GM19043 (cell line): ENCODE measurements at regions not wholly inside any gene's neighbourhood (a gene's known extent, or its start where the extent isn't known, plus 50 kb on each side); places are given as distances from the start of the nearest gene placed in this dataset.
"Not testable (repeated sequence)": the region's sequence is repeated elsewhere in the genome, so short reads cannot be mapped to it uniquely, and the experiment has no call there.

ENCODE experiments used
- ATAC-seq: cut with Tn5 transposase; IDR thresholded peaks from one replicate; pipeline ENCODE4 v1.9.1; 2021; ENCODE audit warnings: low read depth; ENCODE audit not compliant: unreplicated experiment

- no peak for ATAC-seq
These were observed 1629.0 kb downstream of the OLFM4 start for GRCh38 chr13:54657588-54657987.

GRCh38 chr13:54658771-54659170 lies 1630.2 kb downstream of the OLFM4 start:
- no peak for ATAC-seq

GRCh38 chr13:54660277-54660676 lies 1631.7 kb downstream of the OLFM4 start:
- no peak for ATAC-seq

GRCh38 chr13:54676526-54677113 lies 1648.0 kb downstream of the OLFM4 start:
- no peak for ATAC-seq

GRCh38 chr13:54682184-54682583 lies 1653.6 kb downstream of the OLFM4 start:
- ATAC-seq: no peak

- no peak for ATAC-seq
These were observed 1658.6 kb downstream of the OLFM4 start for GRCh38 chr13:54687173-54687572.

- no peak for ATAC-seq
These were observed 1671.2 kb downstream of the OLFM4 start for GRCh38 chr13:54699831-54700230.

GRCh38 chr13:54705738-54706137 lies 1677.1 kb downstream of the OLFM4 start:
- ATAC-seq: no peak

- no peak for ATAC-seq
These were observed 1677.7 kb downstream of the OLFM4 start for GRCh38 chr13:54706336-54706735.

GRCh38 chr13:54709546-54709945 lies 1680.9 kb downstream of the OLFM4 start:
- ATAC-seq: no peak

- ATAC-seq: no peak
These were observed 1705.0 kb downstream of the OLFM4 start for GRCh38 chr13:54733639-54734038.

GRCh38 chr13:54737211-54737610 lies 1708.6 kb downstream of the OLFM4 start:
- not testable (repeated sequence) for ATAC-seq

GRCh38 chr13:54742984-54743383 lies 1714.4 kb downstream of the OLFM4 start:
- no peak for ATAC-seq

- no peak for ATAC-seq
These were observed 1716.1 kb downstream of the OLFM4 start for GRCh38 chr13:54744747-54745146.

GRCh38 chr13:54750521-54750920 lies 1721.9 kb downstream of the OLFM4 start:
- ATAC-seq: no peak

- no peak for ATAC-seq
These were observed 1730.2 kb downstream of the OLFM4 start for GRCh38 chr13:54758795-54759194.

GRCh38 chr13:54768214-54768613 lies 1739.6 kb downstream of the OLFM4 start:
- ATAC-seq: no peak

- no peak for ATAC-seq
These were observed 1747.0 kb downstream of the OLFM4 start for GRCh38 chr13:54775501-54776191.

- no peak for ATAC-seq
These were observed 1759.1 kb downstream of the OLFM4 start for GRCh38 chr13:54787754-54788153.

- no peak for ATAC-seq
These were observed 1771.1 kb downstream of the OLFM4 start for GRCh38 chr13:54799621-54800226.

GRCh38 chr13:54802226-54802625 lies 1773.6 kb downstream of the OLFM4 start:
- no peak for ATAC-seq

GRCh38 chr13:54805743-54806142 lies 1777.1 kb downstream of the OLFM4 start:
- no peak for ATAC-seq
